ENCODE measurements at regions not wholly inside any gene's neighbourhood (a gene's known extent, or its start where the extent isn't known, plus 50 kb on each side); places are given as distances from the start of the nearest gene placed in this dataset.

- CTCF ChIA-PET: no interaction called here
Observed at GRCh38 chr3:14352002-14352627, 50.3 kb upstream of the SLC6A6 start.

More at GRCh38 chr3:14352002-14352627, 50.3 kb upstream of the SLC6A6 start:
- H3K4me2 ChIP-seq (ENCODE audit: insufficient read depth, low read length): no peak overlapping the region
- TF ChIP-seq POLR2A (IDR thresholded peaks at IDR 0.05; ENCODE audit: low read depth, low read length): no peak
- no peak overlapping the region for H3K4me3 ChIP-seq (replicated peaks in 1 of 3; ENCODE audit: insufficient read depth in 1 of 3, low read depth in 1 of 3, low read length in 3 of 3)
- DNase-seq (ENCODE audit: low read depth, low spot score): no peak
- H3K4me1 ChIP-seq (ENCODE audit: control insufficient read depth, extremely low read depth, insufficient read depth, low read length): no peaks in the 10 kb centered on the region
- no TSS peak for BruUV-seq (replicated peaks)
- peaks cover 0 to 5% of the 10 kb centered on the region in 2 experiments for H3K27me3 ChIP-seq (ENCODE audit: control insufficient read depth in 2 of 2, insufficient read depth in 2 of 2, low read length in 2 of 2)
- POLR2A ChIA-PET: no interaction called here
- H4K20me1 ChIP-seq (replicated peaks; ENCODE audit: control insufficient read depth, extremely low read depth, insufficient read depth, low read length): no peaks in the 10 kb centered on the region
- H3K9me1 ChIP-seq (replicated peaks; ENCODE audit: control insufficient read depth, extremely low read depth, insufficient read depth, low read length): no peaks in the 10 kb centered on the region
- no peak overlapping the region for H3K27ac ChIP-seq (ENCODE audit: insufficient read depth, low read depth, low read length)
- no peaks in the 10 kb centered on the region for H3K9me3 ChIP-seq (replicated peaks; ENCODE audit: control insufficient read depth, insufficient read depth, low read length)
- no peak overlapping the region for H2AFZ ChIP-seq (ENCODE audit: low read depth, low read length)
- H3K36me3 ChIP-seq (ENCODE audit: control insufficient read depth in 2 of 2, extremely low read depth in 1 of 2, insufficient read depth in 2 of 2, low read length in 2 of 2): no peaks in the 10 kb centered on the region
- H3K79me2 ChIP-seq (ENCODE audit: control insufficient read depth, insufficient read depth, low read length): no peaks in the 10 kb centered on the region
- no peak overlapping the region for H3K9ac ChIP-seq (replicated peaks; ENCODE audit: extremely low read depth, insufficient read depth, low read length)
- intact Hi-C loops (cut with micrococcal nuclease): no loop called here
- FAIRE-seq: no peak
- dilution Hi-C loops (cut with MboI; ENCODE audit: extremely low pct_ligation_motif_present, low sequenced_read_pairs): no loop called here
